Parathyroid adenoma (tissue), 2 donors: ENCODE measurements at regions not wholly inside any gene's neighbourhood (a gene's known extent, or its start where the extent isn't known, plus 50 kb on each side); places are given as distances from the start of the nearest gene placed in this dataset.

Experiments
- H2AFZ ChIP-seq: fragments of 300-600 bp; sonication (generic); one replicate; pipeline ENCODE4 v1.7.0; 2017; ENCODE audit warnings: antibody characterized with exemption, mild to moderate bottlenecking
- H3K27ac ChIP-seq: fragments of 300-600 bp; sonication (generic); one replicate; pipeline ENCODE4 v1.7.0; 2017
- H3K27me3 ChIP-seq: fragments of 300-600 bp; sonication (generic); one replicate; pipeline ENCODE4 v1.7.0; 2017; ENCODE audit warnings: low read length; ENCODE audit not compliant: control insufficient read depth, insufficient read depth
- H3K36me3 ChIP-seq: fragments of 300-600 bp; sonication (generic); one replicate; pipeline ENCODE4 v1.7.0; 2017; ENCODE audit warnings: low read length; ENCODE audit not compliant: control insufficient read depth, insufficient read depth
- H3K4me1 ChIP-seq: fragments of 300-600 bp; sonication (generic); one replicate; pipeline ENCODE4 v1.7.0; 2017; ENCODE audit warnings: control low read depth
- H3K4me2 ChIP-seq: fragments of 300-600 bp; sonication (generic); one replicate; pipeline ENCODE4 v1.7.0; 2017; ENCODE audit warnings: low read length
- H3K4me3 ChIP-seq: fragments of 300-600 bp; sonication (generic); one replicate; pipeline ENCODE4 v1.7.0; 2017; ENCODE audit warnings: low read depth, low read length
- H3K79me2 ChIP-seq: fragments of 300-600 bp; sonication (generic); one replicate; pipeline ENCODE4 v1.7.0; 2017; ENCODE audit warnings: control low read depth
- H3K9ac ChIP-seq: fragments of 300-600 bp; sonication (generic); one replicate; pipeline ENCODE4 v1.7.0; 2017; ENCODE audit warnings: mild to moderate bottlenecking
- H3K9me3 ChIP-seq: fragments of 300-600 bp; sonication (generic); one replicate; pipeline ENCODE4 v1.7.0; 2017; ENCODE audit warnings: low read length; ENCODE audit not compliant: control insufficient read depth
- CTCF ChIP-seq: fragments of 300-600 bp; sonication (generic); IDR thresholded peaks from one replicate; pipeline ENCODE4 v1.7.0; 2017; ENCODE audit warnings: antibody characterized with exemption, mild to moderate bottlenecking
- donor health status: primary hyperparathyroidism.

DNA sequence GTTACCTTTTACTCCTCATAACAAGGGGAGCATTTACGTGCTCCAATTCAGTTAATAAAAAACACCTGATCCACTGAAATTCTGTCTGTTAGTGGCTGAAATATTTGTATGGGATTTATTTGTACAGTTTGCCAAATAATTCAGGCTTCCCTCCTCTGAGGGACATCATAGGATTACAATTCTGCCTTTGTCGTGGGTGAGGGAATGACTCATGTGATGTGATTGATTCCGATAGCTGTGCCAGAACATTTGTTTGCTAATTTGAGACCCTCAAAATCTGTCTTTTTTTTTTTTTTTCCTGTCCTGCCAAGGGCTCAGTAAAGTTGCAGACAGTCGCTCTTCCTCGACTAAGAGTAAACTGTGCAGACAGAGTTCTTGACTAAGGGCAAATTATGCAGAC is 612.6 kb upstream of the CDH2 start:
- no peaks in the 10 kb centered on the region for H3K9me3 ChIP-seq
- no peaks in the 10 kb centered on the region for H3K36me3 ChIP-seq
- no peak overlapping the region for H3K4me2 ChIP-seq
- no peaks in the 10 kb centered on the region for H3K4me1 ChIP-seq
- no peaks in the 10 kb centered on the region for H3K27me3 ChIP-seq
- H2AFZ ChIP-seq: no peak overlapping the region
- no peak overlapping the region for H3K9ac ChIP-seq
- no peak for TF ChIP-seq CTCF
- no peak overlapping the region for H3K4me3 ChIP-seq
- H3K27ac ChIP-seq: no peak overlapping the region
- H3K79me2 ChIP-seq: no peaks in the 10 kb centered on the region

GRCh38 chr18:28786926-28787325 is 610.0 kb upstream of the CDH2 start:
- no peak overlapping the region for H3K4me2 ChIP-seq
- no peaks in the 10 kb centered on the region for H3K36me3 ChIP-seq
- H3K9me3 ChIP-seq: no peaks in the 10 kb centered on the region
- H3K79me2 ChIP-seq: no peaks in the 10 kb centered on the region
- H3K4me3 ChIP-seq: no peak overlapping the region
- H3K27me3 ChIP-seq: no peaks in the 10 kb centered on the region
- H3K4me1 ChIP-seq: no peaks in the 10 kb centered on the region
- H2AFZ ChIP-seq: no peak overlapping the region
- no peak overlapping the region for H3K9ac ChIP-seq
- TF ChIP-seq CTCF: no peak
- no peak overlapping the region for H3K27ac ChIP-seq

DNA sequence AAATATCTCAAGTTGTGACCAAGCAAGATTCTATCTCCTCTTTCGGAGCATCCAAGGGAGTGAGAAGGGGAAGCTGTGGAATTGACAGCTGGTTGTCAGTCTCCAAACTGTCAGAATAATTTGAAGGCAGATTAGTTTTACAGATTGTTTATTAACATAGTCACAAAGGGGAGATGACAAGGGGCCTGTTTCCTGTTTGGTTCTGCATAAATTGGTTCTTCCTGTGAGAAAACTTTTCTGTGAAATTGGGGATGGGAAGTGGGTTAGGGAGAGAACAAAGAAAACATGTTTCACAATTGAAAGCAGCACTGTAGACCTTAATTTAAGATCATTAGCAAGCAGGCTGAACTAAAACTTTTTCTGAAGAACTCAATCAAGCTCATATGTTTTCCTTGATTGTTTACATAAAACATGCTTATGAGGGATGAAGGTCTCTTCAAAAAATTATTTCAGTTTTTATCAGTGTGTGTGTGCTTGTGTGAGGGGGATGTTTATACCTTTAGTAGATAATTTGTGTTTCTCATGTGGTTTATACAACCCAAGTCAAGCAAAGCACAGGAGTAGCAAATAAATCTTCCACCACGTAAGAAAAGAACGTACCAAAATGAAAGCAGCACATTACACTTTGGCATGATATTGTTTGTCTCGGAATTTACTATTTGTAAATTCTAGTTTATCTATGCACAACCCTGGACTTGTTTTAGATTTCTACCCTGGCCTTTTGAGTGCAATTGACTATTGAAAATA is 604.9 kb upstream of the CDH2 start:
- Histone ChIP-seq H3K79me2 (no peaks in the 10 kb centered on the region), H3K4me1 (no peaks in the 10 kb centered on the region), H3K27ac (no peak overlapping the region)

DNA sequence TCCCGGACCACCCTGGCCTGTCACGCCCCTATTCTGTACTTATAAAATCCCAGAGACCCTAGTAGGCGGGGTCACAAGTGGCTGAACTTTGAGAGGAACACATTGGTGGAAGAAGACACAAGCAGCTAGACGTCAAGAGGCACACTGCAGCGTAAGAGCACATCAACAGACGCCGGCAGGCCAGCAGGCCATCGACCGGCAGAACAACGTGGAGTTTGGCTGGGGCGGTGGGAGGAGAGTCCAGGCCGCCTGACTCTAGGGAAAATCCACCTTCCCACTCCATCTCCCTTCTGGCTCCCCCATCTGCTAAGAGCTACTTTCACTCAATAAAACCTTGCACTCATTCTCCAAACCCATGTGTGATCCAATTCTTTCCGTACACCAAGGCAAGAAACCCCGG is 601.8 kb upstream of the CDH2 start:
- no peak overlapping the region for H3K27ac ChIP-seq
- no peak overlapping the region for H2AFZ ChIP-seq
- no peaks in the 10 kb centered on the region for H3K27me3 ChIP-seq
- no peak overlapping the region for H3K4me2 ChIP-seq
- no peak overlapping the region for H3K9ac ChIP-seq
- no peaks in the 10 kb centered on the region for H3K36me3 ChIP-seq
- H3K79me2 ChIP-seq: no peaks in the 10 kb centered on the region
- no peak for TF ChIP-seq CTCF
- H3K9me3 ChIP-seq: no peaks in the 10 kb centered on the region
- H3K4me1 ChIP-seq: no peaks in the 10 kb centered on the region
- H3K4me3 ChIP-seq: no peak overlapping the region

More for the DNA sequence above, 604.9 kb upstream of the CDH2 start:
- no peaks in the 10 kb centered on the region for H3K9me3 ChIP-seq
- H3K4me2 ChIP-seq: no peak overlapping the region
- H3K36me3 ChIP-seq: no peaks in the 10 kb centered on the region
- H3K4me3 ChIP-seq: no peak overlapping the region
- no peak overlapping the region for H2AFZ ChIP-seq
- no peaks in the 10 kb centered on the region for H3K27me3 ChIP-seq
- no peak for TF ChIP-seq CTCF
- H3K9ac ChIP-seq: no peak overlapping the region

DNA sequence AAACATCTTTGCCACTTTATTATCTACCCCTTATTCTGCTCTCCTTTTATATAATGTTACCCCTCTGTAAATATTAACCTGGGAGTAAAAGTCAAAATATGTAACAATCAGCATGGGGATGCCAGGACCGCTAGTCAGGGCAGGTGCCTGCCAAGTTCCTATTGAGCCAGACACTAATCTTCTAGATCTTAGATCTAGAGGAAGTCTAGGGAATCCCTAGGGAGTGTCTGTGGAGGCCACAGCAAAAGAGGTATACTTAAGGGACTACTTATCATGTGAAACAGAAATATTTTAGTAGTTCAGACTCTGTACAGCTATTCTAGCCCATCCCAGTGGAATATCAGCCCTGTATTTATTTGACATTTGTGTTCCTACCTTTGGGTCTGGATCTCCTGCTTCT is 600.8 kb upstream of the CDH2 start:
- TF ChIP-seq CTCF: no peak
- no peak overlapping the region for H3K4me2 ChIP-seq
- no peak overlapping the region for H3K4me3 ChIP-seq
- H3K27me3 ChIP-seq: no peaks in the 10 kb centered on the region
- no peaks in the 10 kb centered on the region for H3K36me3 ChIP-seq
- no peaks in the 10 kb centered on the region for H3K79me2 ChIP-seq
- H3K27ac ChIP-seq: no peak overlapping the region
- H3K9me3 ChIP-seq: no peaks in the 10 kb centered on the region
- no peak overlapping the region for H2AFZ ChIP-seq
- no peaks in the 10 kb centered on the region for H3K4me1 ChIP-seq
- H3K9ac ChIP-seq: no peak overlapping the region
